GM21526 (cell line): ENCODE measurements at regions not wholly inside any gene's neighbourhood (a gene's known extent, or its start where the extent isn't known, plus 50 kb on each side); places are given as distances from the start of the nearest gene placed in this dataset.
"Not testable (repeated sequence)": the region's sequence is repeated elsewhere in the genome, so short reads cannot be mapped to it uniquely, and the experiment has no call there.

Source experiments
- ATAC-seq: cut with Tn5 transposase; IDR thresholded peaks from one replicate; pipeline ENCODE4 v1.9.1; 2021; ENCODE audit warnings: moderate library complexity; ENCODE audit not compliant: unreplicated experiment, low FRiP score

GRCh38 chr6:153984811-153985210 is 54.2 kb upstream of the OPRM1 start:
- no peak for ATAC-seq

- ATAC-seq, result no peak
Observed at GRCh38 chr6:153980171-153980570, 58.9 kb upstream of the OPRM1 start.

- ATAC-seq, result not testable (repeated sequence)
Observed at GRCh38 chr6:153978911-153979548, 60.0 kb upstream of the OPRM1 start.

GRCh38 chr6:153976921-153977693 is 61.9 kb upstream of the OPRM1 start:
- no peak for ATAC-seq

- ATAC-seq, result no peak
Observed at GRCh38 chr6:153966001-153966400, 73.0 kb upstream of the OPRM1 start.

GRCh38 chr6:153963352-153963751 is 75.7 kb upstream of the OPRM1 start:
- ATAC-seq, result no peak

- no peak for ATAC-seq
Observed at GRCh38 chr6:153962555-153962954, 76.5 kb upstream of the OPRM1 start.

GRCh38 chr6:153960741-153961140 is 78.3 kb upstream of the OPRM1 start:
- no peak for ATAC-seq

- ATAC-seq, result no peak
Observed at GRCh38 chr6:153960281-153960680, 78.8 kb upstream of the OPRM1 start.

- ATAC-seq, result no peak
Observed at GRCh38 chr6:153959276-153959675, 79.8 kb upstream of the OPRM1 start.

GRCh38 chr6:153958860-153959259 is 80.2 kb upstream of the OPRM1 start:
- ATAC-seq, result no peak

GRCh38 chr6:153957394-153957793 is 81.6 kb upstream of the OPRM1 start:
- ATAC-seq, result peak; percentile 99

- no peak for ATAC-seq
Observed at GRCh38 chr6:153956808-153957207, 82.2 kb upstream of the OPRM1 start.

GRCh38 chr6:153949616-153950015 is 89.4 kb upstream of the OPRM1 start:
- ATAC-seq, result no peak

GRCh38 chr6:153947808-153948447 is 91.1 kb upstream of the OPRM1 start:
- no peak for ATAC-seq

GRCh38 chr6:153944201-153944600 is 94.8 kb upstream of the OPRM1 start:
- ATAC-seq, result no peak

- no peak for ATAC-seq
Observed at GRCh38 chr6:153942361-153942760, 96.7 kb upstream of the OPRM1 start.

- ATAC-seq, result no peak
Observed at GRCh38 chr6:153941768-153942167, 97.3 kb upstream of the OPRM1 start.

- no peak for ATAC-seq
Observed at GRCh38 chr6:153938876-153939275, 100.2 kb upstream of the OPRM1 start.

GRCh38 chr6:153931431-153931830 is 107.6 kb upstream of the OPRM1 start:
- no peak for ATAC-seq

- ATAC-seq, result no peak
Observed at GRCh38 chr6:153927867-153928266, 111.2 kb upstream of the OPRM1 start.
